GM12878 (cell line): ENCODE measurements at regions not wholly inside any gene's neighbourhood (a gene's known extent, or its start where the extent isn't known, plus 50 kb on each side); places are given as distances from the start of the nearest gene placed in this dataset.

ENCODE experiments used
- CTCF ChIP-seq, 3 experiments: IDR thresholded peaks in 2 of 3; conservative IDR thresholded peaks in 1 of 3; 2 replicates each; pipeline ENCODE4 v1.5.1; 2011; ENCODE audit warnings: low read depth in 3 of 3, low read length in 3 of 3, mild to moderate bottlenecking in 3 of 3, control low read depth in 2 of 3, moderate library complexity in 2 of 3, inconsistent platforms in 1 of 3, mixed read lengths in 1 of 3; ENCODE audit not compliant: control insufficient read depth in 2 of 3, insufficient read depth in 1 of 3; ENCODE audit errors: extremely low read depth in 1 of 3
- HDGF ChIP-seq: fragments of 450-650 bp; IDR thresholded peaks from 2 replicates; pipeline ENCODE4 v1.6.1; 2016; ENCODE audit warnings: antibody characterized with exemption
- MAX ChIP-seq: IDR thresholded peaks from 2 replicates; pipeline ENCODE4 v1.6.1; 2012; ENCODE audit warnings: low read depth, low read length, improper control_type of control experiment
- MEF2A ChIP-seq: IDR thresholded peaks from 2 replicates; pipeline ENCODE4 v1.6.1; 2011; ENCODE audit warnings: low read depth, mild to moderate bottlenecking, low read length, moderate library complexity; ENCODE audit not compliant: insufficient read depth
- MYC ChIP-seq: IDR thresholded peaks from 2 replicates; pipeline ENCODE4 v1.6.1; 2011; ENCODE audit warnings: mild to moderate bottlenecking, low read length, moderate library complexity, inconsistent platforms; ENCODE audit not compliant: insufficient read depth, insufficient replicate concordance, insufficient read length, severe bottlenecking
- NR2C2 ChIP-seq: IDR thresholded peaks from 2 replicates; pipeline ENCODE4 v1.6.1; 2011; ENCODE audit warnings: borderline replicate concordance, low read depth; ENCODE audit not compliant: control insufficient read depth, insufficient read length
- POLR2A ChIP-seq: IDR thresholded peaks from 2 replicates; pipeline ENCODE4 v1.6.1; 2011; ENCODE audit warnings: low read depth, mild to moderate bottlenecking, low read length
- POLR2AphosphoS5 ChIP-seq: IDR thresholded peaks from 2 replicates; pipeline ENCODE4 v1.6.1; 2011; ENCODE audit warnings: mild to moderate bottlenecking, low read length, inconsistent platforms
- SREBF2 ChIP-seq: IDR thresholded peaks from 2 replicates; pipeline ENCODE4 v1.6.1; 2012; ENCODE audit warnings: mild to moderate bottlenecking, low read length
- TAF1 ChIP-seq: IDR thresholded peaks from 2 replicates; pipeline ENCODE4 v1.6.1; 2011; ENCODE audit warnings: mild to moderate bottlenecking, low read depth, low read length, borderline replicate concordance
- USF2 ChIP-seq: IDR thresholded peaks from 2 replicates; pipeline ENCODE4 v1.6.1; 2011; ENCODE audit warnings: low read depth, low read length, improper control_type of control experiment, borderline replicate concordance
- ZNF274 ChIP-seq: IDR thresholded peaks from one replicate; pipeline ENCODE4 v1.8.0; 2011; ENCODE audit not compliant: insufficient read length, insufficient read depth
- TF ChIP-seq, protein P1 (sequence below): IDR thresholded peaks from 2 replicates; pipeline ENCODE4 v1.6.1; 2011; ENCODE audit warnings: mild to moderate bottlenecking, low read depth, low read length, moderate library complexity; ENCODE audit not compliant: insufficient replicate concordance
- TF ChIP-seq, protein P2 (sequence below): fragments of 450-650 bp; formaldehyde crosslinking; IDR thresholded peaks from 2 replicates; pipeline ENCODE4 v1.4.0; 2020; ENCODE audit warnings: mild to moderate bottlenecking, moderate library complexity

GRCh38 chr6:156125844-156126243, 651.3 kb upstream of the ARID1B start:
- TF ChIP-seq ZNF274 (no peak), POLR2A (no peak), MEF2A (no peak), HDGF (no peak), POLR2AphosphoS5 (no peak), TAF1 (no peak), SREBF2 (no peak), NR2C2 (no peak), MAX (no peak), MYC (no peak), USF2 (no peak), CTCF (IDR thresholded peaks at IDR 0.05 in 2 of 3, conservative IDR thresholded peaks at IDR 0.05 in 1 of 3; ENCODE audit: control insufficient read depth in 2 of 3, extremely low read depth in 1 of 3, insufficient read depth in 1 of 3, low read depth in 3 of 3, low read length in 3 of 3) (no peak)
- TF ChIP-seq, protein P1, sequence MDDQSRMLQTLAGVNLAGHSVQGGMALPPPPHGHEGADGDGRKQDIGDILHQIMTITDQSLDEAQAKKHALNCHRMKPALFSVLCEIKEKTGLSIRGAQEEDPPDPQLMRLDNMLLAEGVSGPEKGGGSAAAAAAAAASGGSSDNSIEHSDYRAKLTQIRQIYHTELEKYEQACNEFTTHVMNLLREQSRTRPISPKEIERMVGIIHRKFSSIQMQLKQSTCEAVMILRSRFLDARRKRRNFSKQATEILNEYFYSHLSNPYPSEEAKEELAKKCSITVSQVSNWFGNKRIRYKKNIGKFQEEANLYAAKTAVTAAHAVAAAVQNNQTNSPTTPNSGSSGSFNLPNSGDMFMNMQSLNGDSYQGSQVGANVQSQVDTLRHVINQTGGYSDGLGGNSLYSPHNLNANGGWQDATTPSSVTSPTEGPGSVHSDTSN = no peak
- TF ChIP-seq, protein P2, sequence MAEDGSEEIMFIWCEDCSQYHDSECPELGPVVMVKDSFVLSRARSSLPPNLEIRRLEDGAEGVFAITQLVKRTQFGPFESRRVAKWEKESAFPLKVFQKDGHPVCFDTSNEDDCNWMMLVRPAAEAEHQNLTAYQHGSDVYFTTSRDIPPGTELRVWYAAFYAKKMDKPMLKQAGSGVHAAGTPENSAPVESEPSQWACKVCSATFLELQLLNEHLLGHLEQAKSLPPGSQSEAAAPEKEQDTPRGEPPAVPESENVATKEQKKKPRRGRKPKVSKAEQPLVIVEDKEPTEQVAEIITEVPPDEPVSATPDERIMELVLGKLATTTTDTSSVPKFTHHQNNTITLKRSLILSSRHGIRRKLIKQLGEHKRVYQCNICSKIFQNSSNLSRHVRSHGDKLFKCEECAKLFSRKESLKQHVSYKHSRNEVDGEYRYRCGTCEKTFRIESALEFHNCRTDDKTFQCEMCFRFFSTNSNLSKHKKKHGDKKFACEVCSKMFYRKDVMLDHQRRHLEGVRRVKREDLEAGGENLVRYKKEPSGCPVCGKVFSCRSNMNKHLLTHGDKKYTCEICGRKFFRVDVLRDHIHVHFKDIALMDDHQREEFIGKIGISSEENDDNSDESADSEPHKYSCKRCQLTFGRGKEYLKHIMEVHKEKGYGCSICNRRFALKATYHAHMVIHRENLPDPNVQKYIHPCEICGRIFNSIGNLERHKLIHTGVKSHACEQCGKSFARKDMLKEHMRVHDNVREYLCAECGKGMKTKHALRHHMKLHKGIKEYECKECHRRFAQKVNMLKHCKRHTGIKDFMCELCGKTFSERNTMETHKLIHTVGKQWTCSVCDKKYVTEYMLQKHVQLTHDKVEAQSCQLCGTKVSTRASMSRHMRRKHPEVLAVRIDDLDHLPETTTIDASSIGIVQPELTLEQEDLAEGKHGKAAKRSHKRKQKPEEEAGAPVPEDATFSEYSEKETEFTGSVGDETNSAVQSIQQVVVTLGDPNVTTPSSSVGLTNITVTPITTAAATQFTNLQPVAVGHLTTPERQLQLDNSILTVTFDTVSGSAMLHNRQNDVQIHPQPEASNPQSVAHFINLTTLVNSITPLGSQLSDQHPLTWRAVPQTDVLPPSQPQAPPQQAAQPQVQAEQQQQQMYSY = no peak
